SK-MEL-5 (cell line): ENCODE measurements at regions not wholly inside any gene's neighbourhood (a gene's known extent, or its start where the extent isn't known, plus 50 kb on each side); places are given as distances from the start of the nearest gene placed in this dataset.

Experiments used
- DNase-seq: peaks from one replicate; pipeline ENCODE4 v3.0.0-alpha.2; 2016; ENCODE audit warnings: low read depth, low spot score
- in situ Hi-C: cut with HindIII; loops from 2 replicates; pipeline ENCODE4 v1.10.0; 2016; ENCODE audit warnings: low sequenced_read_pairs, high pct_unique_total_duplicates, low pct_unique_long_range_greater_than_20kb

- in situ Hi-C loops = no loop called here
- peak; percentile 7 for DNase-seq
These were observed 76.4 kb downstream of the CXXC4 start for GRCh38 chr4:104418286-104418685.

DNA sequence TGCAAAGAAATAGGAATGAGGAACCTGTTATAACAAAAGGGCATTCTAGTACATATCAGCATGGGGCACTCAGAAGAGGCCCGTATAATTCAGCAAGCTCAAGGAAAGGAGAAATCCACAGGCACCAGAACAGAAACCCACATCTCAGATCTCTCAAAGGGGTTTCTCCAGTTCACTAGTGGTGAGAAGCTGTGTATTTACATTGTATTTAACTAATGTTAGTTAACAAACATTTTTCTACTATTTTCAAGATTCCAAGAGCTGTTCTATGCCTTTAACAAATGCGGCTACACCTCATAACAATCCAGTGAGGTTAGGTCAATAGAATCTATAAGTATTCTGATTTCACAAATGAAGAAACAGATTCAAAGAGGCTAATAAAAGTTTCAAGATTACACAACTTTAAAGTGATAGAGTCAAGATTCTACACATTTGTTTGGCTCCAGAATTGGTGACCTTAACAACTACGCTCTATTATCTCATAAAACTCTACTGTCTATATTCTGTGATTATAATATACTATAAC, 77.3 kb downstream of the CXXC4 start:
- no peak for DNase-seq
- in situ Hi-C loops = no loop called here

DNA sequence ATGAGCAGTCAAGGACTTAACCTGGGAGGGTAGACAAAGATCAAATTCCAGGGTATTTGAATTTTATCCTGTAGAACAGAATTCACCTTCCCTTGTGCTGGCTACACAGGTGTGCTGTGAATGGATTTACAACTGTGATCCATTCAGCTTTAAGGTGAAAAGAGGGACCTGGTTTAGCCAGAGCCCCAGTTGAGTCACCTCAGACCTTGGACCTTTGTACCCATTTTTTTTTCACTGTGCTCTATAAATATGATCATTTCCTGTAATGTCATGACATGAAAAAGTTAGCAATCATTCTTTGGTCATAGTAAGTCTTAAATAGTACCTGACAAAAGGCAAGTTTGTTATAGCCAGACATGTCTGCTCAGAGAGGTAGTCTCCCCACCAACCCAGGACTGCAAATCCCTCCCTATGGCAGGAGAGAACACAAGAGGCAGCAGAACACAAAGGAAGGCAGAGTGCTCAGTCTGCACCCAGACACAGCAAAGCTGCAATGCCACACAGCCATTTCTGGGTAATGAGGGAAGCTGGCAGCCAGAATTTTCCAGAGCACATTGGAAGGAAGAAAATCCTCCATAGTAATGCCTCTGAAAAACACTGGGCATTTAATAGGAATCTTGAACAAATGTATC, 77.9 kb downstream of the CXXC4 start:
- DNase-seq = no peak
- in situ Hi-C loops = no loop called here

- in situ Hi-C loops = no loop called here
These were observed 81.2 kb downstream of the CXXC4 start for GRCh38 chr4:104413487-104413886.

DNA sequence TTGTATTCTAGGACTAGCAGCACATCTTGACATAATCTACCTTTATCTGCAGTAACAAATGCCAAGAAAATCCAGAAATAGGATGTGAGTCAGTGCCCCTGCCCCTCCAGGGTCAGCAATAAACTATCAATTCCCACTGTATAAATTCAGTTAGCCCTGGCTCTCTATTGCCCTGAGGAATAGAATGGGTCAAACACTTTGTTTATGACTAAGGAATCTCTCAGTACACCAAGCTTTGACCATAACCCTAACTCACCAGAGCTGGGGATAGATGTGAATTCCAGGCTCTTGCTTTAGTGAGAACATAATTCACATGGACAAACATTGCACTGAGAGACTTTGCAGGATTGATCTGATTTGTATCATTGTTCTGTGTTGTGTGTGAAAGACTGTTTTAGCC, 82.3 kb downstream of the CXXC4 start:
- in situ Hi-C loops = no loop called here
- DNase-seq = no peak

More at GRCh38 chr4:104413487-104413886, 81.2 kb downstream of the CXXC4 start:
- DNase-seq = no peak

DNA sequence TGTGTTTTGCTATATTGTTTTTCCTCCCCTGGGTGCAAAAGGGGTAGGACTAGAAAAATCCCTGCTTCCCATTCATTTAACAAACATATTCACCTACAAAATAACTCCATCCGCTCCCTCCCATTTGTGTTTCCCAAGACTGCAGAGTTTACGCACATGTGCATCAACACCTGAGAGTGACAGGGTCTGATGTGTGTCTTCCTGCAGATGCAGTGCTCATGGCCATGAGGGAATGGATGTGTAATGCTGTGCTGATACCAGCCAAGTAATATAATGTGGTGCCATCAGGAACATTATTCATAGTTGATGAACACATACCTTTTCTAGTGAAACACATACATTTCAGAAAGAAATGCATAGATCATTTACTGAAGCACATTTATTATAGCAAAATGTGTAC, 83.2 kb downstream of the CXXC4 start:
- in situ Hi-C loops = no loop called here
- DNase-seq = no peak

DNA sequence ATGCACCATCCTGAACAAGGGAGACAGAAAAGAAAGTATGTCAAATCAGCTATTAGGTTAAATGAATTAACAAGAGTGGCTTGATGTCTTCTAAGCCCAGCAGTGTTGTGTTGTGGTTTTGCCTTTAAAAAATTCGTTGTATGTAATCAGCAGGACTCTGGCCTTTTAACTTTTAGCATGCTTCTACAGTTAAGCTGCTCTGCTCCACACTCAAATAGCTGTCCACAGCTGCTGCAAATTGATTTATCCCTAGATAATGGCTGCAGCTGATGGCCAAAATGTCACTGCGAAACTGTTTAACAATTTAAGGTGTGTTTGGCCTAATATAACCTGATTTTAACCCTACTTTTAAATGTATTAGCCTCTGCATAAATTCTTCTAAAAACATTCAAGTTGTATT, 85.8 kb downstream of the CXXC4 start:
- in situ Hi-C loops = no loop called here

DNA sequence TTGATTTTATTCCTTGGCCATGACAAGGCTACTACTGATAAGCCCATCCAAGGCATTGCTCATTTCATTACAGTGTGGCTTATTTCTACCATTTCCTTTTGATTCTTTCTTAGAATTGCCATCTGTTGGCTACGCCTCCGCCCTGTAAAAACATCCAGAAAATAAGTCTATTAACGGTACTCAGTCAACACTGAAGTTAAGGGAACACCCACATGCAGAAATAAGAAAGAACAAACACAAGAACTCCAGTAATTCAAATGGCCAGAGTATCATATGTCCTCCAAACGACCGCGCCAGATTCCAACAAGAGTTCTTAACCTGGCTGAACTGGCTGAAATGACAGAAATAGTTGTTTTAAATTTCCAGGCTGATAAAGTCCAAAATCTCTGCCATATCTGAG, 90.3 kb downstream of the CXXC4 start:
- in situ Hi-C loops = no loop called here
- no peak for DNase-seq

More for the DNA sequence above, 85.8 kb downstream of the CXXC4 start:
- no peak for DNase-seq

- in situ Hi-C loops = no loop called here
- peak; percentile 16 for DNase-seq
These were observed 99.5 kb downstream of the CXXC4 start for GRCh38 chr4:104395168-104395614.

GRCh38 chr4:104394406-104395167, 100.1 kb downstream of the CXXC4 start:
- in situ Hi-C loops = no loop called here
- peak; percentile 13 for DNase-seq

- peak; percentile 29 for DNase-seq
- in situ Hi-C loops = no loop called here
These were observed 100.9 kb downstream of the CXXC4 start for GRCh38 chr4:104393655-104394324.

DNA sequence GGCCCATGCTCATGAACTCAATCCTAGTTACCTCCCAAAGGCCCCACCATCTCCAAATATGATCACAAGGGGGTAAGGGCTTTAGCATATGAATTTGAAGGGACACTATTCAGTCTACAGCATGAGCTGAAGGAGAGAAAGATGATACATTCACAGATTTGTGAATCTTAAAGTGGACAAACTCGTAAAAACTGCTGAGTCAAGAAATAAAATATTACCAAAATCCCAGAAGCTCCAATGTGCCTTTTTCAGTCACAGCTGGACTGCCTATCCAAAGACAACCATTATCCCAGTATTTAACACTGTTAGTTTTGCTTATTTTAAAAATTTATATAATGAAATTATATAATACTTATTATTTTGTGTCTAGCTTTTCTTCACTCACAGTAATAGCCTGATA, 109.0 kb downstream of the CXXC4 start:
- in situ Hi-C loops = no loop called here
- DNase-seq = no peak

DNA sequence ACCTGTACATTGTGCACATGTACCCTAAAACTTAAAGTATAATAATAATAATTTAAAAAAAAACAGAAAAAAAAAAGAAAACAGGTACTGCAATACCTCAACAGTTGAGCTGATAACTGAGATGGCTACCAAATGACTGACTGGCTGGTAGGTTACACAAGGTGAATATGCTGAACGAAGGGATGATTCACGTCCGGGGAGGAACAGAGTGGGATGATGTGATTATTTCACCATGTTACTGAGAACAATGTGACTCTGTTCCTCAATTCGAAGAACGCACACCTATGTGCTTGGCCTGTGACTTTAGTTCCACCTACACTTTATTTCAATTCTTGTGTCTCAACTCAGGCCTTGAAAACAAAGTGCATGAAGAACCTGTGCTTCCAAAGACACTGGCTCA, 111.7 kb downstream of the CXXC4 start:
- in situ Hi-C loops = no loop called here
- DNase-seq = no peak

DNA sequence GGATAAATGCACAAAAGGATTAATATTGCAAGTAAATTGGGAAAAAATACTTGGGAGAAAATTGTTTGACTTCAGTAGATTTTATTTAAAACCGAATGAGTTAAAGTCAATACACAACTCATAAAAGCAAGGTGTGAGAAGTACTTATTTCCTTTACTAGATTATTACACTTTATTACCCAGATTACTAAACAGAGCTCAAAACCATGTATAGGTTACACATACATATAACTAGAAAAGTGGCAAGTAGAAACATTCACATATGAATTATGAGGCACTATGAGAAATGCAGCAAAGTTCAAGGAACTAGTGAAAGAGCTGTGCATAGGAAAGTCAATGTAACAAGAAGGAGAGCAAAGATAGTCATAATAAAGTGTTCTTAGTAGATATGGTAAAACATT, 113.0 kb downstream of the CXXC4 start:
- DNase-seq = no peak
- in situ Hi-C loops = no loop called here

DNA sequence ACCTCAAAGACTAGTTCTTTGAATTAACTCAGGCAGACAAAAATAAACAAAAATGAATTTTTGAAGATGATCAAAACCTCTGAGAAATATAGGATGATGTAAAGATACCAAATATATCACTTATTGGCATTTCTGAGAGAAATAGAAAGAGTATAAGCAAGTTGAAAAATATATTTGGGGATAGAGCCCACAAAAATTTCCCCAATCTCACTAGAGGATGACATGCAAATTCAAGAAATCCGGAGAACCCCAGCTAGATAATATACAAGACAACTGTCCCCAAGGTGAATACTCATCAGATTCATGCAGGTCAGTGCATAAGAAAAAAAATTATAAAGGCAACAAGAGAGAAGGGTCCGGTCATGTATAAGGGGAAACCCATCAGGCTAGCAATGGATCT, 129.1 kb downstream of the CXXC4 start:
- in situ Hi-C loops = no loop called here
- DNase-seq = no peak

DNA sequence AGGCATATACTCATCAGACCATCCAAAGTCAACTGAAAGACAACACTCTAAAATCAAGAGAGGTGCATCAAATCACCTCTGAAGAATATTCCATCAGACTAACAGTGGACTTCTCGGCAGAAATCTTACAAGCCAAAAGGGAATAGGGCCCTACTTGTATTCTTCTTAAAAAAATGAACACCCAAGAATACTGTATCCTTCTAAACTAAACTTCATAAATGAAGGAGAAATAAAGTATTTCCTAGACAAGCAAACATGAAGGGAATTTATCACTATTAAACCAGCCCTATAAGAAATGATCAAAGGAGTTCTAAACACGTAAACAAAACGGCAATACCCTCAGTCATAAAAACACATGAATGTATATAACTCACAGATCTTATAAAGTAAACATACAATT, 141.2 kb downstream of the CXXC4 start:
- no peak for DNase-seq
- in situ Hi-C loops = no loop called here

- peak; percentile 38 for DNase-seq
These were observed 142.5 kb downstream of the CXXC4 start for GRCh38 chr4:104352211-104352610.

GRCh38 chr4:104351706-104352105, 143.0 kb downstream of the CXXC4 start:
- in situ Hi-C loops = no loop called here
- DNase-seq = no peak

More at GRCh38 chr4:104352211-104352610, 142.5 kb downstream of the CXXC4 start:
- in situ Hi-C loops = no loop called here
